Brain microvascular endothelial cell (primary cell): ENCODE measurements at regions not wholly inside any gene's neighbourhood (a gene's known extent, or its start where the extent isn't known, plus 50 kb on each side); places are given as distances from the start of the nearest gene placed in this dataset.
"Not testable (repeated sequence)": the region's sequence is repeated elsewhere in the genome, so short reads cannot be mapped to it uniquely, and the experiment has no call there.

ENCODE experiments used
- DNase-seq: peaks from one replicate; pipeline ENCODE4 v3.0.0-alpha.2; 2020
- H3K27ac ChIP-seq: fragments of 250-450 bp; sonication (Bioruptor Pico); 2 replicates; pipeline ENCODE4 v1.5.1; 2020; ENCODE audit warnings: mild to moderate bottlenecking, moderate library complexity
- H3K27me3 ChIP-seq: fragments of 250-450 bp; sonication (Bioruptor Pico); replicated peaks from 2 replicates; pipeline ENCODE4 v1.5.1; 2020; ENCODE audit warnings: mild to moderate bottlenecking
- H3K36me3 ChIP-seq: fragments of 250-450 bp; sonication (Bioruptor Pico); replicated peaks from 2 replicates; pipeline ENCODE4 v1.5.1; 2020; ENCODE audit warnings: mild to moderate bottlenecking
- H3K4me3 ChIP-seq: 2 replicates; pipeline ENCODE4 v1.5.1; 2011; ENCODE audit warnings: low read depth, mild to moderate bottlenecking, control low read depth, low read length, moderate library complexity
- CTCF ChIP-seq: IDR thresholded peaks from 2 replicates; pipeline ENCODE4 v1.5.1; 2011; ENCODE audit warnings: low read depth, mild to moderate bottlenecking, moderate library complexity, low read length, control low read depth, inconsistent platforms; ENCODE audit errors: missing control alignments
- in situ Hi-C: cut with HindIII; loops from 2 replicates; pipeline ENCODE4 v1.10.0; 2017; ENCODE audit warnings: low sequenced_read_pairs, low pct_ligation_motif_present

- in situ Hi-C loops = no loop called here
- no peak for DNase-seq
These were observed 224.0 kb upstream of the HHIP start for GRCh38 chr4:144421839-144422565.

GRCh38 chr4:144423930-144424329 lies 222.0 kb upstream of the HHIP start:
- in situ Hi-C loops = no loop called here
- no peak for TF ChIP-seq CTCF
- H3K27me3 ChIP-seq = no peaks in the 10 kb centered on the region
- DNase-seq = no peak
- H3K4me3 ChIP-seq = no peak overlapping the region
- H3K27ac ChIP-seq = no peak overlapping the region
- no peaks in the 10 kb centered on the region for H3K36me3 ChIP-seq

More at GRCh38 chr4:144421839-144422565, 224.0 kb upstream of the HHIP start:
- Histone ChIP-seq H3K4me3 (no peak overlapping the region), H3K36me3 (no peaks in the 10 kb centered on the region), H3K27me3 (no peaks in the 10 kb centered on the region), H3K27ac (no peak overlapping the region)
- no peak for TF ChIP-seq CTCF

DNA sequence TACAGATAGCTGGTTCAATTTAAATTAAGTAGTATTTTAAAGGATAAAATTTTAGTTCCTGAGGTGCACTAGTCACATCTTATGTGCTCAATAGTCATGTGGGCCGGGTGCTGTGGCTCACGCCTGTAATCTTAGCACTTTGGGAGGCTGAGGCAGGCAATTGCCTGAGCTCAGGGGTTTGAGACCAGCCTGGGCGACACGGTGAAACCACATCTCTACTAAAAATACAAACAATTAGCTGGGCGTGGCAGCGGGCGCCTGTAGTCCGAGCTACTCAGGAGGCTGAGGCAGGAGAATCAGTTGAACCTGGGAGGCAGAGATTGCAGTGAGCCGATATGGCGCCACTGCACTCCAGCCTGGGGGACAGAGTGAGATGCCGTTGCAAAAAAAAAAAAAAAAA lies 219.9 kb upstream of the HHIP start:
- H3K36me3 ChIP-seq, H3K4me3 ChIP-seq, DNase-seq, H3K27me3 ChIP-seq, H3K27ac ChIP-seq, in situ Hi-C loops: not testable (repeated sequence)

GRCh38 chr4:144442713-144443112 lies 203.2 kb upstream of the HHIP start:
- no peak for TF ChIP-seq CTCF
- H3K27ac ChIP-seq = no peak overlapping the region

GRCh38 chr4:144449611-144450010 lies 196.3 kb upstream of the HHIP start:
- Histone ChIP-seq H3K27ac (no peak overlapping the region), H3K27me3 (no peaks in the 10 kb centered on the region), H3K36me3 (no peaks in the 10 kb centered on the region), H3K4me3 (no peak overlapping the region)
- in situ Hi-C loops = no loop called here
- TF ChIP-seq CTCF = no peak
- DNase-seq = no peak

More at GRCh38 chr4:144442713-144443112, 203.2 kb upstream of the HHIP start:
- in situ Hi-C loops = no loop called here
- Histone ChIP-seq H3K27me3 (no peaks in the 10 kb centered on the region), H3K36me3 (no peaks in the 10 kb centered on the region), H3K4me3 (no peak overlapping the region)
- no peak for DNase-seq

DNA sequence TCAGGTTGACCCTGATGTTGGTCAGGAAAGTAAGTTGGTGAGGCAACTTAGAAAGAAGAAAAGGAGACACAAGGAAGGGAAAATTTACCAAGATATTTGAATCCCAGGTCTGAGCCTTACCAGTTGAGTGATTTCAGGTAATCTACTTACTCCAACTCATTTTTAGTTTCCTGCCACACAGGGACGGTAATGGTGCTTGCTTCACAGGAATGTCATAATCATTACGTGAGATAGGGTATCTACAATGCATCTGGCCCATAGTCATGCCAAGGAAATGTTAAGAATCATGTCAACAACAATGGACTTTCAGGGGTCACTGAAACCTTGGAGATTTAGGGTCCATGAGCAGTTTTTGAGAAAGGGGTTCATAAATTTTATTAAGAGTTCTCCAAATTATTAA lies 195.4 kb upstream of the HHIP start:
- in situ Hi-C loops = no loop called here
- Histone ChIP-seq H3K27ac (no peak overlapping the region), H3K27me3 (no peaks in the 10 kb centered on the region), H3K4me3 (no peak overlapping the region), H3K36me3 (no peaks in the 10 kb centered on the region)
- DNase-seq = no peak
- no peak for TF ChIP-seq CTCF
